A549 (cell line): ENCODE measurements at regions not wholly inside any gene's neighbourhood (a gene's known extent, or its start where the extent isn't known, plus 50 kb on each side); places are given as distances from the start of the nearest gene placed in this dataset.

Experiments used
- CEBPB ChIP-seq, 2 experiments: fragments of >200 bp in 1 of 2; sonication (Bioruptor Twin) in 1 of 2; formaldehyde crosslinking in 1 of 2; IDR thresholded peaks; 2 replicates each; pipeline ENCODE4 v1.6.1; 2012 to 2016
- PHF8 ChIP-seq: fragments of 200-600 bp; sonication (generic); IDR thresholded peaks from 2 replicates; pipeline ENCODE4 v1.6.1; 2016; ENCODE audit warnings: low read depth, mild to moderate bottlenecking, antibody characterized with exemption, moderate library complexity, borderline replicate concordance
- TF ChIP-seq, protein P1 (sequence below): fragments of >200 bp; sonication (Bioruptor Twin); formaldehyde crosslinking; IDR thresholded peaks from 3 replicates; pipeline ENCODE4 v1.5.1; 2016
- TF ChIP-seq, protein P2 (sequence below): IDR thresholded peaks from 2 replicates; pipeline ENCODE4 v1.6.1; 2012; ENCODE audit warnings: low read depth, borderline replicate concordance
- TF ChIP-seq, protein P3 (sequence below): fragments of 200-600 bp; sonication (generic); IDR thresholded peaks from 2 replicates; pipeline ENCODE4 v1.6.1; 2016; ENCODE audit warnings: antibody characterized with exemption, mild to moderate bottlenecking, moderate library complexity

DNA sequence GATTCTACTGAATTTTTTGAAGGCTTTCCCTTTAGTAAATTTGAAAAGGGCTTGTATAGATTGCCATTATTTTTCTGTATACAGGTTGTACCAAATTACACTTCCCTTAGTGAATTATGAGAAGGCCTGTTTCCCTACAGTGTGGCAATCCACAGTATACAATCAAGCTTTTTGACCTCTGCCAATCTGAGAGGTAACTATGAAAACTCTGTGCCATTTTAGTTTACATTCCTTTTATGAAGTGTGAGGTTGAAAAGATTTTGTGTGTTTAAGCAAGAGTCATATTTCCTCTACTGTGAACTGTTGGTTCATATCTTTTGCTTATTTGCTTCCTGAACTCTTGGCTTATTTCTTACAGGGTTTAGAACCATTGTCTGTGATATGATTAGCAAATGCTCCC, 432.5 kb downstream of the KCNA4 start:
- TF ChIP-seq, protein P1, sequence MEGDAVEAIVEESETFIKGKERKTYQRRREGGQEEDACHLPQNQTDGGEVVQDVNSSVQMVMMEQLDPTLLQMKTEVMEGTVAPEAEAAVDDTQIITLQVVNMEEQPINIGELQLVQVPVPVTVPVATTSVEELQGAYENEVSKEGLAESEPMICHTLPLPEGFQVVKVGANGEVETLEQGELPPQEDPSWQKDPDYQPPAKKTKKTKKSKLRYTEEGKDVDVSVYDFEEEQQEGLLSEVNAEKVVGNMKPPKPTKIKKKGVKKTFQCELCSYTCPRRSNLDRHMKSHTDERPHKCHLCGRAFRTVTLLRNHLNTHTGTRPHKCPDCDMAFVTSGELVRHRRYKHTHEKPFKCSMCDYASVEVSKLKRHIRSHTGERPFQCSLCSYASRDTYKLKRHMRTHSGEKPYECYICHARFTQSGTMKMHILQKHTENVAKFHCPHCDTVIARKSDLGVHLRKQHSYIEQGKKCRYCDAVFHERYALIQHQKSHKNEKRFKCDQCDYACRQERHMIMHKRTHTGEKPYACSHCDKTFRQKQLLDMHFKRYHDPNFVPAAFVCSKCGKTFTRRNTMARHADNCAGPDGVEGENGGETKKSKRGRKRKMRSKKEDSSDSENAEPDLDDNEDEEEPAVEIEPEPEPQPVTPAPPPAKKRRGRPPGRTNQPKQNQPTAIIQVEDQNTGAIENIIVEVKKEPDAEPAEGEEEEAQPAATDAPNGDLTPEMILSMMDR: no peak
- TF ChIP-seq, protein P2, sequence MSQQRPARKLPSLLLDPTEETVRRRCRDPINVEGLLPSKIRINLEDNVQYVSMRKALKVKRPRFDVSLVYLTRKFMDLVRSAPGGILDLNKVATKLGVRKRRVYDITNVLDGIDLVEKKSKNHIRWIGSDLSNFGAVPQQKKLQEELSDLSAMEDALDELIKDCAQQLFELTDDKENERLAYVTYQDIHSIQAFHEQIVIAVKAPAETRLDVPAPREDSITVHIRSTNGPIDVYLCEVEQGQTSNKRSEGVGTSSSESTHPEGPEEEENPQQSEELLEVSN: no peak
- TF ChIP-seq PHF8 (no peak), CEBPB (IDR thresholded peaks at IDR 0.05) (no peak)
- TF ChIP-seq, protein P3, sequence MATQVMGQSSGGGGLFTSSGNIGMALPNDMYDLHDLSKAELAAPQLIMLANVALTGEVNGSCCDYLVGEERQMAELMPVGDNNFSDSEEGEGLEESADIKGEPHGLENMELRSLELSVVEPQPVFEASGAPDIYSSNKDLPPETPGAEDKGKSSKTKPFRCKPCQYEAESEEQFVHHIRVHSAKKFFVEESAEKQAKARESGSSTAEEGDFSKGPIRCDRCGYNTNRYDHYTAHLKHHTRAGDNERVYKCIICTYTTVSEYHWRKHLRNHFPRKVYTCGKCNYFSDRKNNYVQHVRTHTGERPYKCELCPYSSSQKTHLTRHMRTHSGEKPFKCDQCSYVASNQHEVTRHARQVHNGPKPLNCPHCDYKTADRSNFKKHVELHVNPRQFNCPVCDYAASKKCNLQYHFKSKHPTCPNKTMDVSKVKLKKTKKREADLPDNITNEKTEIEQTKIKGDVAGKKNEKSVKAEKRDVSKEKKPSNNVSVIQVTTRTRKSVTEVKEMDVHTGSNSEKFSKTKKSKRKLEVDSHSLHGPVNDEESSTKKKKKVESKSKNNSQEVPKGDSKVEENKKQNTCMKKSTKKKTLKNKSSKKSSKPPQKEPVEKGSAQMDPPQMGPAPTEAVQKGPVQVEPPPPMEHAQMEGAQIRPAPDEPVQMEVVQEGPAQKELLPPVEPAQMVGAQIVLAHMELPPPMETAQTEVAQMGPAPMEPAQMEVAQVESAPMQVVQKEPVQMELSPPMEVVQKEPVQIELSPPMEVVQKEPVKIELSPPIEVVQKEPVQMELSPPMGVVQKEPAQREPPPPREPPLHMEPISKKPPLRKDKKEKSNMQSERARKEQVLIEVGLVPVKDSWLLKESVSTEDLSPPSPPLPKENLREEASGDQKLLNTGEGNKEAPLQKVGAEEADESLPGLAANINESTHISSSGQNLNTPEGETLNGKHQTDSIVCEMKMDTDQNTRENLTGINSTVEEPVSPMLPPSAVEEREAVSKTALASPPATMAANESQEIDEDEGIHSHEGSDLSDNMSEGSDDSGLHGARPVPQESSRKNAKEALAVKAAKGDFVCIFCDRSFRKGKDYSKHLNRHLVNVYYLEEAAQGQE: no peak
